ENCODE measurements at regions not wholly inside any gene's neighbourhood (a gene's known extent, or its start where the extent isn't known, plus 50 kb on each side); places are given as distances from the start of the nearest gene placed in this dataset.
"Not testable (repeated sequence)": the region's sequence is repeated elsewhere in the genome, so short reads cannot be mapped to it uniquely, and the experiment has no call there.

DNA sequence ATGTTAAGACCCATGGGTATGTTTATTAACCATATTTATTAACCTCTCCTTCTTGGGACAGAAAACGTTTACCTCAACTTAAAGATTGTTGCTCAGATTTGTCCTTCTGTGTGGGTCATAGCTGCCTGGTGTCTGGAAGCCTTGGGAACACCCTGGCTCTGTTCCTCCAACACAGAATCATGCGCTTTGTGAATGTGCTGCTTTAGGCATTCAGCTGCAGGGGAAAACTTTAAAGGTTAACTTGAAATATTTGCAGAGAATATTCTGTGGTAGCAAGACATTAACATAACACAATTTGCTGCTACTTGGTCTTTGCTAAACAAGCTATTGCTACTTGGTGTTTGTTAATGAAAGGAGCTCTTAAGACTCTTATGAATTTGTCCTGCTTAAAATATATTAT lies 50.5 kb upstream of the THOC3 start:
- DNase-seq: not testable (repeated sequence)

DNA sequence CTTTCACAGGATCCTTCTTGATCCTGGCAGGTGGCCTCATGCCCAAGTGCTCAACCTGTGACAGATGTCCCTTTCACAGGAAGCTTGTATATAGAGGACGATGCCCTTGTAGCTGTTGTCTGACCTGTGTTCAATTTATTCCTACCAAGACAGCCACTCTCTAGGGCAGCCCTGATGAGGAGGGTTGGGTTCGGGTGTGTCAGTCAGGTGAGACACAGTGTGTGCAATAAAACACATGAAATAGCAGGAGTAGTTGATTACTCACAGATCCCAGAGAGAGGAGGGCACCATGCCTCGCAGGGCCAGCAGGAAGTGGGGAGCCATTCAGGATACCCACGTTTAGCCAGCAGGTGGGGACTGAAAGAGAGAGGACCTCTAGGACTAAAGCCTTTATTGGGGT lies 52.7 kb upstream of the THOC3 start:
- DNase-seq: not testable (repeated sequence)

DNA sequence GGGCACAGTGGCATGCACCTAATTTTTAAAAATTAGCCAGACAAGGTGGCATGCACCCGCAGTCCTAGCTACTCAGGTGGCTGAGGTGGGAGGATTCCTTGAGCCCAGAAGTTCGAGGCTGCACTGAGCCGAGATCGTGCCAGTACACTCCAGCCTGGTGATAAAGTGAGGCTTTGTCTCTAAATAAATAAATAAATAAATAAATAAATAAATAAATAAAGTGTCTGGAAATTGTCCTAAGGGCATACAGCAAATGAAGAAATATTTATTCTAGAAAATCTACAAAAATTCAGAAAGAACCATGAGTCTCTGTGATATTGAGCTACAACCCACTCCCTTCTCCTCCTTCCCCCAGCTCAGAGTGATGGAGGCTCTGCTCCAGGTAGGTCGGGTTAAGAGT lies 55.4 kb upstream of the THOC3 start:
- not testable (repeated sequence) for DNase-seq

DNA sequence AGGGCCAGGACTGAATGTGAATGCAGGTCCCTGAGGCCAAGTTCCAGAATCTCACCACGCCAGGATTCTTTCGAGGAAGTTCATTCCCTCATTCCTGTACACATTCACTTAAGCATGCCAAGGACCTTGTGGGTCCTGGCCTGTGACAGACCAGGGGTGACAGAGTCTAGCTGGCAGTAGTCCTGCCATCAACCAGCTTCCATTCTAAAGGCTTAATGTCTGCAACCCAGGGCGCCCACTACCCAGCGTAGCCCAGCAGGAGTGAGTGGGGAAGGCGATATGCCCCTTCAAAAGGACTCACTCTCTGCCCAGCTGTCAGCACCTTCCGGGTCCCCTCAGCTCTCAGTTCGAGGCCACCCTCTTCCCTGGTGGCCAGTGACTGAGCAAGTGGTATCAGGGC lies 61.3 kb upstream of the THOC3 start:
- DNase-seq: not testable (repeated sequence)

DNA sequence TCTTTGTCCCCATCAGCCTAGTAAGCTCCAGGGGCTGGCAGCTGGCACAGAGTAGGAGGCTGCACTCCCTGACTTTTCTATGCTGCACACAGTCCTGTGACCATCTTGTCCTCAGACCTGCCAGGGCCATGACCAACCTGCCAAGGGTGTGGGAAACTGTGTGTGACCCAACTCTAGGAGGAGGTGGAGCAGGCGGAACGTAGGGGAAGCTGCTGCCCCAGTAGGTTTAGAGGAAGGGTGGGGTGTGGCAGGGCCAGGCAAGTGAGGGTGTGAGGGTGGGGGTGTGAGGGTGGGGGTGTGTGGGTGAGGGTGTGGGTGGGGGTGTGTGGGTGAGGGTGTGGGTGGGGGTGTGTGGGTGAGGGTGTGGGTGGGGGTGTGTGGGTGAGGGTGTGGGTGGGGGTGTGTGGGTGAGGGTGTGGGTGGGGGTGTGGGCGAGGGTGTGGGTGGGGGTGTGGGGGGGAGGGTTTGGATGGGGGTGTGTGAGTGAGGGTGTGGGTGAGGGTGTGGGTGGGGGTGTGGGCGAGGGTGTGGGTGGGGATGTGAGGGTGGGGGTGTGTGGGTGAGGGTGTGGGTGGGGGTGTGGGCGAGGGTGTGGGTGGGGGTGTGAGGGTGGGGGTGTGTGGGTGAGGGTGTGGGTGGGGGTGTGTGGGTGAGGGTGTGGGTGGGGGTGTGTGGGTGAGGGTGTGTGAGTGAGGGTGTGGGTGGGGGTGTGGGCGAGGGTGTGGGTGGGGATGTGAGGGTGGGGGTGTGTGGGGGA lies 62.4 kb upstream of the THOC3 start:
- not testable (repeated sequence) for DNase-seq

DNA sequence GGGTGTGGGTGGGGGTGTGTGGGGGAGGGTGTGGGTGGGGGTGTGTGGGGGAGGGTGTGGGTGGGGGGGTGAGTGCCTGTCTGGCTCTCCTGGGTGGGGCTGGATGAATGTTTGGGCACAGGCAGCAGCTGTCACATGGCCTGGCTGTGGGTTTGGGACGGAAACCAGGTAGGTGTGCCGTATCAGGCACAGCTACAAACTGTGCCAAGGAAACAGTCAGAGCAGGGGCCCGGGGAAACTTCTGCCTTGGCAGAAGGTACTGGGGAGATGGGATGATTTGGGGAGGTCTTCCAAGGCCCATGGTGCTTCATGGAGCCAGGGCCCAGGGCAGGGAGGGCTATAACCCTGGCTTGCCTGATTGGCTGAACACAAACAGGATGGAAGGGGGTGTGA lies 63.0 kb upstream of the THOC3 start:
- DNase-seq: not testable (repeated sequence)

DNA sequence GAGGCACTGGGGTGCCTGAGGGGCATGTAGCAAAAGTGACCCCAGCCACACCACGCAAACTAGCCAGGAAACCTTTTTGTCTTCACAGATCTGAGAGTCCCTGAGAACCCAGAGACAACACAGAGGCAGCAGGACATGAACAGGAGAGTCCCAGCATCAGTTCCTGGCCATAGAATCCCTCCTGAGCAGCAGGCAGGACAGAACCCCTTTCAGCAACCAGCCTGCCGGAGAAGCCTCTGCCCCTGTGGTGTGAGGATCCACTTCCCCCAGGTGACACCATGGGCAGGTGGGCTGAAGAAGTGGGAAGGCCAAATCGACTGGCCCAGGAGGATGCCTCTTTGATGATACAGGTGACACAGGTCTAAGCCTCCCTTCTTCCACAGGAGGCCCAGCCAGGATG lies 65.1 kb upstream of the THOC3 start:
- not testable (repeated sequence) for DNase-seq

DNA sequence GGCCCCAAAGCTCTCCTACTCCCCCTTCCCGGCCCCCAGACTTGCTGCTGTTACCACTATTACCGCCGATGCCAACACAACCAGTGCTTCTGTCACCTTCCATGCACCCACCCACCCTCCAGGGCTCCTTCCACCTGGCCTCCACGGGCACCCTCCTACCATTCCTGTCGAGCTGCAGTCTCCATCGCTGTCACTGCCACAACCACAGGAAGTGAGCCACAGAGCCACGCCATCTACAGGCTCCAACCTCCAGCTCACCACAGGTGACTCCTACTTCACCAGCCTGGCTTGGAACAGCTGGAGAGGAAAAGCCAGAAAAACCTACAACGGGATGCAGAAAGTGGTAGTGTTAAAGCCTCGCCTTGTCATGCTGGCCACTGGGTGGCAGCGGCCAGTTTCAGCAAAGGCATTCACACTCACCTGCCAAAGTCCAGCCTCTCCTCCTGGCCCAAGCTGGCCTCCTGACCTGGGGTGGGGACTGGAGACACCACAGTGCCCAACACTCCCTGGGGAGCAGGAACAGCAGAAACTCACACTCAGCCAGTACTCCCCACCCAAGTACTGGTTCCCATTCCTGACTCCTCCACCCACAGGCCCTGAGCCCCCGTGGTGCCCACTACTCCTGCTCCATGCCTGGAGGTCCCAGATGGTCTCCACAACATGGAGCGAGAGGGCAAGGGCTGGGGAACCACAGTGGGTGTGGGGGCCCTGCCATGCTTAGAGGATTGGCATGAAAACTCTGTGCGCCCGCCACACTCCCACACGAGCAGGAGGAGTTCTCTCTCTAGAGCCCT lies 66.5 kb upstream of the THOC3 start:
- DNase-seq: not testable (repeated sequence)

DNA sequence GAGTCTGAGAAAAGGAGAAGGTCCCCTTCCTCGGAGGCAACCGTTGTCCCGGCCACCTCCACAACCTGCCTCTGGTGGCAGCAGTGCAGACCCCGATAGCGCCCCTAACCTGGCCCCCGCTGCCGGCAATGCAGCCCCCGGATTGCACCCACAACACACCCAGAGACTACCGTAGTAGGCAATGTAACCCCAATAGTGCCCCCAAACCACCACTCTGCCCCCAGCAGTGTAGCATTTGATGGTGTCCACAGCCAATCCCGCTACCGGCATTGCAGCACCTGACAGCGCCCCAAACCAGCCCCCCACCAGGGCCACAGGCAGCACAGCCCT lies 67.1 kb upstream of the THOC3 start:
- DNase-seq: not testable (repeated sequence)

DNA sequence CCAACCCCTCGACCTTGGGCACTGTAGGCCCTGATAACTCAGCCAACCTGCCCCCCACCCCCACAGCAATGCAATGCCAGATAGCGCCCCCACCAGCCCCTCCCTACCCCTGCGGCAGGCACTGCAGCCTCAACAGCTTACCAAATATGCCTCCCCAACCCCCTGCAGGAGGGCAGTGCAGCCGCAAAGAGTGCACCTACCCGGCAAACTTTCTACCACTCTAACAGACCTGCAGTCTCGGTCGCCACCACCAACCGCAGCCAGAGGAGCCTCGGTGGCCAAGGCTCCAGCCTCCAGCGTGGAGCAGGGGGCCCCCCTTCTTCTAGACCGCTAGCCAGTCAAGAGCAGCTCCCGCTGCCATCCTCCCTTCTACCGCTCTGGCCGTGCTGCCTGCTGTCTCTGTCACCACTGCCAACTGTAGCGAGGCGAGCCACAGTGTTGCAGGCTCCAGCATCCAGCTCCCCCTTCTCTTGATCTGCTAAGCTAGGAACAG lies 67.7 kb upstream of the THOC3 start:
- not testable (repeated sequence) for DNase-seq

DNA sequence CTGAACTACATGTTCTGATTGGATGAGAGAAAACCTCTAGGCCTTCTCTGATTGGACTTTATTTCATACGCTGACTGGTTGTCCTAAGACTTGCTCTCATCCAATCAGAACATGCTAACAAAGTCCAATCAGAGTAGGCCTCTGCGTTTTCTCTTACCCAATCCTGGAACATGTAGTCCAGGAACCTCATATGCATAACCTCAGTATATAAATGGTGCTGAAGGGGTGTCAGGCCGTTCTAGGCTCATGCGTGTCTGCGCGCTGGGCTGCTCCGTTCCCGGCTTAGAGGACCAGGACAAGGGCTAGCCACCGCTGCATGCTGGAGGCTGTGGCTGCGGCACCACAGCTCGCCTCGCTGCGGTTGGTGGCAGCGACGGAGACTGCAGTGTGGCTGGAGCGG lies 68.3 kb upstream of the THOC3 start:
- DNase-seq: not testable (repeated sequence)

DNA sequence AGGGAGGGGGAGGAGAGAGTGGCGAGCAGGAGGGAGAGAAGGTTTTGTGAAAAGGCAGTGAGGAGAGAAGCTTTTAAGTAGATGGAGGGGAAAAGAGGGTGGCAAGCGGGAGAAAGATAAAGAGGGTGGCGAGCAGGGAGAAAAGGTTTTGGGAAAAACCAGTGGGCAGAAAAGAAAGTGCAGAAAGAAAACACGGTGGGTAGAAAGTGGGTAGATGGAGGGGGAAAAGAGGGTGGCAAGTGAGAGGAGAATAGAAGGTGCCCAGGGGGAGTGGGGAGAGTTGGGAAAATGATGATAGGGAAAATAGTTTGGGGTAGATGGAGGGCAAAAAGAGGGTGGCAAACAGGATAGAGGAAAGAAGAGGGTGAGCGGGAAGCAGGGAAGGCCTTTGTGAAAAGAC lies 69.1 kb upstream of the THOC3 start:
- not testable (repeated sequence) for DNase-seq

DNA sequence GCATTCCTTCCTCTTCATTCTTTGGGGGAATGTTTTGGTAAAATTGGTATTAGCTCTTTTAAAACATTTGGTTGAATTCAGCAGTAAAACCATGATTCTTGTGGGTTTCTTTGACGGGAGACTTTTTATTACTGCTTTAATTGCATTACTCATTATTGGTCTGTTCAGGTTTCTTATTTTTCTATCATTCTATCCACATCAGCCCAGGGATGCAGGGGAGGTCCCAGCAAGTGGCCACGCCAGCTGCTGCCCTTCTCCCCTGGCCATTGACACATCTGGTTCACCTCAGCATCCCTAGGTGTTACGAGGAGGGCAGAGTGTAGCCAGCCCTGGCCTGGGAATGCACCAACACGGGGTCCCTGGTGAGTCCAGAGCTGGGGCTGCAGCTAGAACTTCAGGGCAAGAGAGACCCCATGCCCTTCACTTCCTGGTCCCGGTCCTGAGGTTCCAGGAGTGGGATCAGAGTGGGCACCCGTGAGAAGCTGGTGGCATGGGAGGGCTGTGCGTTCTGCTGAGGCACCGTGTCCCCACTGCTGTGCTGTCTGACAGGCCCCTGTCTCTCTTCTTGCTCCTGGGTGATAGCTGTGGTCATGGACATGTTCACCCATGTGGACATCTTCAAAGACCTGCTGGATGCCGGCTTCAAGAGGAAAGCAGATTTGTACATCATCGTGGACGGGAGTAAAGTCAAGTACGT lies 72.1 kb upstream of the THOC3 start:
- DNase-seq: not testable (repeated sequence)

DNA sequence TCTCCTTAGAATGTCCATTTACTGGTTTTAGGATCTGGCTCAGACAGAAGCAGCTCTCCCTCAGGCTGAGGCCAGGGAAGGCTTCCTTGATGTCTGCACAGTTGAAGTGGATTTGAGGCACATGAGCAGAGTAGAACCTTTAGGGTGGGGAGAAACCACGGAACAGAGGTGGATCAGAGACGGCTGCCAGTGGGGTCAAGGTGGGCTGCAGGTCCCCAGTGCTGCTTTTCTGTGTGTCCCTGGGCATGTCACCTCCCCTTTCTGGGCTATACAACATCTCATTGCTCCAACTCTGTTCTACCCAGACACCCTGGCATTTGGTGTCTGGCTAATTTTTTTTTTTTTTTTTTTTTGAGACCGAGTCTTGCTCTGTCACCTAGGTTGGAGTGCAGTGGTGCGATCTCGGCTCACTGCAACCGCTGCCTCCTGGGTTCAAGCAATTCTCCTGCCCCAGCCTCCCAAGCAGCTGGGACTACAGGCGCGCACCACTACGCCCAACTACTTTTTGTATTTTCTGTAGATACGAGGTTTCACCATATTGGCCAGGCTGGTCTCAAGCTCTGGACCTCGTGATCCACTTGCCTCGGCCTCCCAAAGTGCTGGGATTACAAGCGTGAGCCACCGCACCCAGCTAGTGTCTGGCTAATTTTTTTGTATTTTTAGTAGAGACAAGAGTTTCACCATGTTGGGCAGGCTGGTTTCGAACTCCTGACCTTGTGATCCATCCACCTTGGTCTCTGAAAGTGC lies 73.3 kb upstream of the THOC3 start:
- not testable (repeated sequence) for DNase-seq

DNA sequence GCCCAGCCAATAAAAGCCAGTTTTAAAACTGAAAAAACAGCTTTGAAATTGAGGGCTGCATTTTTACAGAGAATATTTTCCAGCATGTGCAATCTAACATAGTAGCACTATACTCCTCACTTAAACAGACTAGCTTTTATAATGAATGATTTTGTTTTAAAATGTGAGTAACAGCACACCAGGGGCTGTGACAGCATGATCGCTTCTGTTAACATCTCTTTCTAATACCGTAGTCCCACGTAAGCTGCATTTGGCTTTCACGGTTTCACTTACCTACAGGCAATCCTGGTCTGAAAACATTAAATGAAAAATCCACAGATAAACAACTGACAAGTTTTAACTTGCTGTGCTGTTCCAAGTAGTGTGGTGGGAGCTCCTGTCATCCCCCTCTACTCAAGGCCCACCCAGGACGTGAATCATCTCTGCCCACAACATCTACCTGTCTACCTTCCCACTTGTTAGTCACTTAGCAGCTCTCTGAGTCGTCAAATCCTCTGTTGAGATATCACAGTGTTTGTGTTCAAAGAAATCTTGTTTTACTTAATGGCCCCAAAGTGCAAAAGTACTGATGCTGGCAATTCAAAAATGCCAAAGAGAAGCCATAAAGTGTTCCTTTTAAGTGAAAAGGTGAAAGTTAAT lies 74.0 kb upstream of the THOC3 start:
- not testable (repeated sequence) for DNase-seq

DNA sequence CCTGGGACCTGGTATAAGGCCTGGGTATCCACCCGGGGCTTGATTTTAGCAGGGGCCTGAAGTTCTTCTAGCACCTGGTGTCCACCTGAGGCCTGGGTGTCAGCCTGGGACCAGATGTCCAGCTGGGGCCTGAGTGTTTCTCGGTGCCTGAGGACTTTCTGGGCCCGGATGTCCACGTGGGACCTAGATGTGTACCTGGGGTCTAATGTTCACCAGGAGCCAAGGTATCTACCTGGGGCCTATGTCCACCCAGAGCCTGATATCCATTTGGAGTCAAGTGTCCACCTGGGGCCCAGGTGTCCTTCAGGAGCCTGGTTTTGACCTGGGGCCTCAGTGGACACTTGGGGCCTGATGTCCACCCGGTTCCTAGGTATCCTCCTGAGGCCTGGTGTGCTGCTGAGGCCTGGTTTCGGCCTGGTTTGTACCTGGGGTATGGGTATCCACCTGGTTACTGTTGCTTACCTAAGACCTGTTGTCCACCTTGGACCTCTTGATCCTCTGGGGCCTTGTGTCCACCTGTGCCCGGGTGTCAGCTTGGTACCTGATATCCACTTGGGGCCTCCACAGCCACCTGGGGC lies 75.2 kb upstream of the THOC3 start:
- DNase-seq: not testable (repeated sequence)

DNA sequence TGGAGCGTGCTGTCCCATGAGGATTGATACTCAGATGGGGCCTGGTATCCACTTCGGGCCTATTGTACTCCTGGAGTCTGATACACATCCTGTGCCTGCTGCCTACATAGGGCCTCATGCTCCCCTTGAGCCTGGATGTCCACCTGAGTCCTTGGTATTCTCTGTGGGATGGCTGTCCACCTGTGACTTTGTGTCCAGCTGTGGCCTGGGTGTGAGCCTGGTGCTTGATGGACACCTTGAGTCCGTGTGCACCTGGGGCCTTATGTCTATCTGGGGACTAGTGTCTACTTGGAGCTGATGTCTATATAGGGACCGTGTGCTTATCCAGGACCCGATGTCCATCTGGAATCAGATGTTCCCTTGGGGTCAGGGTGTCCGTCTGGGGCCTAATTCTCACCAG lies 75.9 kb upstream of the THOC3 start:
- DNase-seq: not testable (repeated sequence)

DNA sequence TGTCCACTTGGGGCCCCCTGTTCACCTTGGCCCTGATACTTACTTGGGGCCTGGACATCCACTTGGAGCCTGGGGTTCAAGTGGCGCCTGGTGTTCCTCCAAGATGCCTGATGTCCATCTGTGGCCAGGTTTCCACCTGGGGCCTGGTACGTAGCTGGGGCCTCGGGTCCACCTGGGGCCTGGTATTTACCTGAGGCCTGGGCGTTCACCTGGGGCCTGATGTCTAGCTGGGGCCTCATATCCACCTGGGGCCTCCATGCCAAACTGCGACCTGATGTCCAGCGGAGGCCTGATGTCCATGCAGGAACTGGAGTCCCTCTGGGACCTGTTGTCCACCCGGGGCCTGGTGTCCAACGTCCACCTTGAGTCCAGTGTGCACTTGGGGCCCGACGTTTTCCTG lies 76.3 kb upstream of the THOC3 start:
- not testable (repeated sequence) for DNase-seq

DNA sequence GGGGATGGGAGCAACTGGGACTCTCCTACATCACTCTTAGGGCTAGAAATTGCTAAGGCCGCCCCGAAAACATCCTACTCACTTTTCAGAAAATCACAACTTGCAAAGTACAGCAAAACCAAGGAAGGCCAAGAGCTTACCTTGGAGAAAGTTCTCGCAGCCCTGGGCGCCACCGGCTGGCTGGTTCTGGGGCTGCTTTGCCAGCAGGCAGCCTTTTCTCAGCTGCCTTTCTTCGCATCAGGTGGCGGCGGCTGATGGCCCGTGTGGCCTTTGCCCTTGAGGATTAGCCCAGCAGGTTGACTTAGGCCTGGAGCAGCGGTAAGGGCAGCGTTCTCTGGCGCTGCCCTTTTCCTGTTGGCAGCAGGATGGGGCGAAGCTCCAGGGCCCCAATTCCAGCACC lies 77.3 kb upstream of the THOC3 start:
- not testable (repeated sequence) for DNase-seq

DNA sequence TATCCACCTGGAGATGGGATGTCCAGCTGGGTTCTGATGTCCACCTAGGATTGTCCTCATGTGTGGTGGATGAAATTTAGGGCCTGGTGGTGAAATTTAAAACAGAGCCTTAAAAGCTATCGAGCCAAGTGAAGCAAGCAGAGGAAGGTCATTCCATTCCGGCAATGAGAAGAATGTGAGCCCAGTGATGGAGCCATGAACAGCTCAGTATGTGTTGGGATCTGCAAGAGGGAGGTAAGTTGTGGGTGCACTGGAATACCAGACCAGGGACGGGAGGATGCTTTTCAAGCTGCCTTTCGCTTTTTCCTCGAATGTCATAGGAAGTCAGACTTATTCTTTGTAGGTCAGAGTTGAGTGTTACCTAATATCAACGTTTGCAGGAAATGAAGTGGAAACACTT lies 80.6 kb upstream of the THOC3 start:
- not testable (repeated sequence) for DNase-seq

DNA sequence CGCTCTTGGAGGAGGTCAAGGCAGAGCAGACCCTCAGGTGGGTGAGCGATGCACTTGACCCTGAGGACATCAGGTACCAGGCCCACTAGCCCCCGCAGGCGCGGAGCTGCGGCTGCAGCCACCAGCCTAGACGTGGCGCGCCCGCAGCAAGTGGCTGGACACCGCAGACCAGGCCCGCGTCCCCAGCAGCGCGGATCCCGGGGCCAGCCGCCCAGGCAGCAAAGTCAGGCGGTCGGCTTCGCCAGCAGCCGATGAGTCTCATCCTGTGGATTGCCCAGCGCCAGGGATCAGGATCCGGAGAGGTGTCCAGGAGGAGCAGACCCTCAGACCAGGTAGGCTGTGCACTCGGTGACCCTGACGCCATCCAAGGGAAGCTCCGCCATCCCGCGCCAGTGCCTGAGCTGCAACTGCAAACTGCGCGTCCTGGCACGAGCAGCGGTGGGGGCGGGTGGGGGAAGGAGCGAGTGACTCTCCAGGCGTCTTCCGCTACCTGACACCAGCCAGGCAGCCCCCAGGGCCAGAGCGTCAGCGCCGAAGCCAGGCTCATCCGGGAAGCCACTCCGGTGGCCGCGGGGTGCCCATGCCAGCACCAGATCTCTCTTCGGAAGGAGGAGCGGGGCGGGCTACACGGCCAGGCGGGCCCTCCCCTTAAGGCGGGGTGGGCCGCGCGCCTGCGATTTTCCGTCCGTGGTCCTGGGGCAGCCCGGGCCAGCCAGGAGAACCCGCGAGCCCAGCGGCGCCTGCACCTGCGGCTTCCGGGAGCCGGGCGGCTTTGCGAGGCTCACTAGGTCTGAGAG lies 92.6 kb upstream of the THOC3 start:
- DNase-seq: not testable (repeated sequence)
